ENCODE measurements at regions not wholly inside any gene's neighbourhood (a gene's known extent, or its start where the extent isn't known, plus 50 kb on each side); places are given as distances from the start of the nearest gene placed in this dataset.

- TF ChIP-seq CTCF (IDR thresholded peaks at IDR 0.05) (no peak), POLR2A (IDR thresholded peaks at IDR 0.05) (no peak)
Observed at GRCh38 chr1:17903386-17903785, 148.3 kb downstream of the ACTL8 start.

Measured in tibial nerve (tissue), 3 donors.